Tibial nerve (tissue), 4 donors: ENCODE measurements at regions not wholly inside any gene's neighbourhood (a gene's known extent, or its start where the extent isn't known, plus 50 kb on each side); places are given as distances from the start of the nearest gene placed in this dataset.

Source experiments
- DNase-seq, 2 donors: peaks; one replicate each; pipeline ENCODE4 v3.0.0-alpha.2; 2019; ENCODE audit warnings: low spot score in 2 of 2
- H3K27ac ChIP-seq, 4 donors: fragments of 200-600 bp; sonication (generic) in 3 of 4; one replicate each; pipeline ENCODE4 v1.5.1; 2017 to 2019; ENCODE audit warnings: mild to moderate bottlenecking in 1 of 4
- H3K27me3 ChIP-seq, 2 donors: fragments of 200-600 bp; sonication (generic) in 1 of 2; one replicate each; pipeline versions ENCODE4 v1.5.1 to v1.6.0; 2017 to 2019
- H3K36me3 ChIP-seq, 3 donors: fragments of 200-600 bp; sonication (generic); one replicate each; pipeline ENCODE4 v1.5.1; 2018 to 2019
- H3K4me1 ChIP-seq, 4 donors: fragments of 200-600 bp; sonication (generic) in 3 of 4; one replicate each; pipeline ENCODE4 v1.5.1; 2017 to 2019
- H3K4me3 ChIP-seq, 4 donors: fragments of 200-600 bp; sonication (generic) in 3 of 4; one replicate each; pipeline ENCODE4 v1.5.1; 2017 to 2019; ENCODE audit warnings: mild to moderate bottlenecking in 1 of 4, moderate library complexity in 1 of 4
- H3K9me3 ChIP-seq, 4 donors: fragments of 200-600 bp; sonication (generic) in 3 of 4; one replicate each; pipeline ENCODE4 v1.5.1; 2017 to 2019
- EP300 ChIP-seq, 2 donors: sonication (generic); formaldehyde crosslinking; IDR thresholded peaks; one replicate each; pipeline ENCODE4 v1.6.1; 2017; ENCODE audit warnings: antibody characterized with exemption in 2 of 2, mild to moderate bottlenecking in 1 of 2
- POLR2A ChIP-seq, 2 donors: fragments of 450-650 bp; IDR thresholded peaks; one replicate each; pipeline ENCODE4 v1.6.1; 2017; ENCODE audit warnings: antibody characterized with exemption in 2 of 2, mild to moderate bottlenecking in 2 of 2, moderate library complexity in 2 of 2
- WGBS, 2 donors: methylation state at CpG; one replicate each; pipeline ENCODE4 v1.1.5; 2018; 5-methylcytosine and 5-hydroxymethylcytosine counted together
- TF ChIP-seq, protein P1 (sequence below), 5 experiments: fragments of 200-600 bp in 3 of 5; fragments of 450-650 bp in 2 of 5; sonication (generic) in 3 of 5; IDR thresholded peaks; one replicate each; pipeline ENCODE4 v1.5.1; 2016 to 2019; ENCODE audit warnings: antibody characterized with exemption in 5 of 5, mild to moderate bottlenecking in 3 of 5, moderate library complexity in 2 of 5

DNA sequence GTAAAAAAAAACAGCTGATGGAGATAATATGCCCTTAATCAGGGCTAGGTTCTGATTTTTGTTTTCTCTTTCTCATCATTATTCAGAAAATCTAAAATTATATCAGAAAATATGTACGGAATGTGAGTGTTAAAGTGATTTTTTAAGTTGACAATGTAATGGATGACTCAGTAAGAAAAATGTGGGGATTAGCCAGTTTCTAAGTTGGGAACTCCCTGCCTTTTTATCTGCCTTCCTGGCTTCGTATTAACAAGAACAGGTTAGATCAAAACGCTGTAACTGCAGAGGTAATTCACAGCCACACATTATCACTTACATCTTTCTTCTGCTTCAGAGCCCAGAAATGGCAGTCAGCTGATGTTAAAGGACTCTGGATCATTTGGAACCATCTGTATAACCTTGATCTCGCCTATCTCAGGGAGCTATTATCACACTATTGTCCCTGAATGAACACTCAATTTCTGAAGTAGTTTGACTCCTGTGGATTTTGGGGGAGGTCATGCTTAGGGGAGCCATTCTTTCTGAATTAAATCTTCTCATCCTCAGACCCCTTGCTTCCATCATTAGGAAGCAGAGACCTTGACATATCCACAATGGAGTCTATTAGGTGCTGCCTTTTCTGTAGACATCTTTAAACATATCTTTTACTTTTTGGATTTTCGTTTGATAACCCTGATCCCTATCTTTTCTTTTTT is 135.7 kb upstream of the SLC16A7 start:
- no peaks in the 10 kb centered on the region for H3K4me1 ChIP-seq
- no peaks in the 10 kb centered on the region for H3K27me3 ChIP-seq
- H3K4me3 ChIP-seq, result no peak overlapping the region
- 64 to 66% methylated on average over 5 of the region's 5 CpGs for WGBS, 2 donors
- TF ChIP-seq POLR2A (IDR thresholded peaks at IDR 0.05) (no peak), EP300 (IDR thresholded peaks at IDR 0.05) (no peak)
- TF ChIP-seq, protein P1, sequence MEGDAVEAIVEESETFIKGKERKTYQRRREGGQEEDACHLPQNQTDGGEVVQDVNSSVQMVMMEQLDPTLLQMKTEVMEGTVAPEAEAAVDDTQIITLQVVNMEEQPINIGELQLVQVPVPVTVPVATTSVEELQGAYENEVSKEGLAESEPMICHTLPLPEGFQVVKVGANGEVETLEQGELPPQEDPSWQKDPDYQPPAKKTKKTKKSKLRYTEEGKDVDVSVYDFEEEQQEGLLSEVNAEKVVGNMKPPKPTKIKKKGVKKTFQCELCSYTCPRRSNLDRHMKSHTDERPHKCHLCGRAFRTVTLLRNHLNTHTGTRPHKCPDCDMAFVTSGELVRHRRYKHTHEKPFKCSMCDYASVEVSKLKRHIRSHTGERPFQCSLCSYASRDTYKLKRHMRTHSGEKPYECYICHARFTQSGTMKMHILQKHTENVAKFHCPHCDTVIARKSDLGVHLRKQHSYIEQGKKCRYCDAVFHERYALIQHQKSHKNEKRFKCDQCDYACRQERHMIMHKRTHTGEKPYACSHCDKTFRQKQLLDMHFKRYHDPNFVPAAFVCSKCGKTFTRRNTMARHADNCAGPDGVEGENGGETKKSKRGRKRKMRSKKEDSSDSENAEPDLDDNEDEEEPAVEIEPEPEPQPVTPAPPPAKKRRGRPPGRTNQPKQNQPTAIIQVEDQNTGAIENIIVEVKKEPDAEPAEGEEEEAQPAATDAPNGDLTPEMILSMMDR (IDR thresholded peaks at IDR 0.05), result no peak
- H3K36me3 ChIP-seq, result no peaks in the 10 kb centered on the region
- H3K9me3 ChIP-seq, result no peaks in the 10 kb centered on the region
- no peak for DNase-seq
- H3K27ac ChIP-seq, result no peak overlapping the region

DNA sequence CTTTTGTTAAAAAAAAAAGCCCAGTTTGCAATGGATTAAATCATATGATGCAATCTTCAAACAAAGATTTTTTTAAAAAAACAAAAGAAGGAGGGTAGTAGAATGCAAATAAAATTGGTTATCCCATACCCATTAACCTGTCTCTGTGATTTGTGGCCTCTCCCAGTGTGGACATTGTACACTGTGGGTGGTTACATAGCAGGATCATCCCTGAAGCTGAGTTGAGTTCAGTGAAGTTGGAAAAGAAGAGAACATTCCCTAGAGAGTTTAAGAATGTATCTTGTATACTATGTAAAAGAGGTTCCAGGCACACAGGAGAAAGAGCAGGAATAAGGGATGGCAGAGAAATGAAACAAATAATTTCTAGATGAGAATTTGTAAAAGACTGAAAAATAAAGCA is 142.4 kb upstream of the SLC16A7 start:
- TF ChIP-seq POLR2A (IDR thresholded peaks at IDR 0.05) (no peak), EP300 (IDR thresholded peaks at IDR 0.05) (no peak)
- H3K4me3 ChIP-seq, result no peak overlapping the region
- no peak for DNase-seq
- no peaks in the 10 kb centered on the region for H3K36me3 ChIP-seq
- no peak overlapping the region for H3K27ac ChIP-seq
- no peaks in the 10 kb centered on the region for H3K27me3 ChIP-seq
- H3K4me1 ChIP-seq, result no peaks in the 10 kb centered on the region
- no peaks in the 10 kb centered on the region for H3K9me3 ChIP-seq

DNA sequence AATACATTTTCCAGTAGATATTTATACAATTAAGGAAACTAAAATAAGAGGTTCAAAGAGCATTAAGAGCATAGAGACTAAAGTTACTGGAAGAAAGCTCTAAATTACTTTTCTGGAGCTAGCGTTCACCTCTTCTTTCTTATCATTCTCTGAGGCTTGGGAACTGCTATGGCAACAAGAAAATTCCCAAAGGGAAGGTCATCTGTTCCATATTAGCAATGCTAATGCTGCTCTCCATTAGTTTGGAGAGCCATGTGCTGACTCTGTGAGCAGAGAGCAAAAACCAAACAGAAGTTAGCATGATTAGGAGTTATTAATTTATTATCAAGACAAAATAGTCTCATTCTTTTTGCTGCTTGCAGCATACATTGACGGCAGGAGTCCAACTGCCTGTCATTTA is 143.1 kb upstream of the SLC16A7 start:
- no peak for DNase-seq
- Histone ChIP-seq H3K27me3 (no peaks in the 10 kb centered on the region), H3K4me3 (no peak overlapping the region), H3K27ac (no peak overlapping the region), H3K36me3 (no peaks in the 10 kb centered on the region), H3K9me3 (no peaks in the 10 kb centered on the region), H3K4me1 (no peaks in the 10 kb centered on the region)
- TF ChIP-seq EP300 (IDR thresholded peaks at IDR 0.05), result no peak
- TF ChIP-seq, protein P1 (IDR thresholded peaks at IDR 0.05), result no peak
- TF ChIP-seq POLR2A (IDR thresholded peaks at IDR 0.05), result no peak
- WGBS, 2 donors, result 40 to 56% methylated on average over 2 of the region's 2 CpGs

DNA sequence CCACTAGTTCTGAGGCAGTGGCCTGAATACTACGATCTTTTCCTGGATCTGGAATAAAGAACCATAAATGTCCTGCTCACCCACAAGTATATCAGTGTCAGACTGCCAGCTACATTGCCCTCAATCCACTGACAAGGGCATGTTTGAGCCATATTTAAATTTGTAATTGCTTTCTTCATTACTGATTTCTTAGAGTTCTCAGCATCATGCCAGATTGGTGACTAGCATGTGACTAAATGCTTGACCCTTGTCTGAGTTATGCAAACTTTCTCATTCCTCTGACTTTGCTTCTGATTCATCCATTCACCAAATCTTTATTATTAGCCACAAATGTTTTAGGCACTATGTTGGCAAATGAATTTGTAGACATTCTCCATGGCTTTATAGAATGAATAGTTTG is 143.6 kb upstream of the SLC16A7 start:
- Histone ChIP-seq H3K4me3 (no peak overlapping the region), H3K9me3 (no peaks in the 10 kb centered on the region), H3K4me1 (no peaks in the 10 kb centered on the region), H3K27me3 (no peaks in the 10 kb centered on the region), H3K36me3 (no peaks in the 10 kb centered on the region), H3K27ac (no peak overlapping the region)
- no peak for DNase-seq
- WGBS, 2 donors, result 28 to 38% methylated on average over 1 of the region's 1 CpG
- TF ChIP-seq, protein P1 (IDR thresholded peaks at IDR 0.05), result no peak
- no peak for TF ChIP-seq EP300 (IDR thresholded peaks at IDR 0.05)
- no peak for TF ChIP-seq POLR2A (IDR thresholded peaks at IDR 0.05)

DNA sequence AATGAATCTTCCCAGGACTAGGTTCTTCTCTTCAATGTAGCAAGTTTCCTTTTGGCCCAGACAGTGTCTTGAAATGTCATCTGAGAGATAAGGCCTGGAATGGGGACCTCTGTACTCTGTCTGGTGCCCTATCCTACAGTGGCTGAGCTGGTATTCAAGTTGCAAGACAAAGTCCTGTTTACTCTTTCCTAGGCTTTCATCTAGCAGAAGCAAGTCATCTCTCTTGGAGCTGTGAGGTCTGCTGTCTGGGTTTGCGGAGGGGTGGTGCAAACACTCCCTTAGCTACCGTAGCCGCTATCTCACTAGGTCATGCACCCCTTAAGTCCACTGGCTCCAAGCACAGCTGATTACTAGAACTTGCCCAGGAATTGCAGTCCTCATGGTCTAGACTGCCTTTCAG is 149.7 kb upstream of the SLC16A7 start:
- TF ChIP-seq POLR2A (IDR thresholded peaks at IDR 0.05) (no peak), EP300 (IDR thresholded peaks at IDR 0.05) (no peak)
- TF ChIP-seq, protein P1 (IDR thresholded peaks at IDR 0.05), result no peak
- Histone ChIP-seq H3K27ac (no peak overlapping the region), H3K36me3 (no peaks in the 10 kb centered on the region), H3K27me3 (no peaks in the 10 kb centered on the region), H3K9me3 (peaks cover 0 to 12% (median 0%) of the 10 kb centered on the region in 4 donors), H3K4me1 (no peaks in the 10 kb centered on the region), H3K4me3 (no peak overlapping the region)
- DNase-seq, result no peak
- WGBS, 2 donors, result 81 to 85% methylated on average over 3 of the region's 3 CpGs
